NCI-H2196 (cell line): ENCODE measurements at regions not wholly inside any gene's neighbourhood (a gene's known extent, or its start where the extent isn't known, plus 50 kb on each side); places are given as distances from the start of the nearest gene placed in this dataset.

ENCODE experiments used
- DNase-seq: peaks from one replicate; lab custom pipeline; 2025; ENCODE audit not compliant: unreplicated experiment; lab: John Stamatoyannopoulos, UW

- no peak for DNase-seq
Measured at GRCh38 chr15:95580121-95580520, 750.4 kb upstream of the NR2F2 start.

- DNase-seq: no peak
Measured at GRCh38 chr15:95581595-95581994, 748.9 kb upstream of the NR2F2 start.

GRCh38 chr15:95584088-95584487 lies 746.4 kb upstream of the NR2F2 start:
- no peak for DNase-seq

GRCh38 chr15:95588056-95588455 lies 742.4 kb upstream of the NR2F2 start:
- no peak for DNase-seq

- no peak for DNase-seq
Measured at GRCh38 chr15:95590533-95591044, 739.9 kb upstream of the NR2F2 start.

DNA sequence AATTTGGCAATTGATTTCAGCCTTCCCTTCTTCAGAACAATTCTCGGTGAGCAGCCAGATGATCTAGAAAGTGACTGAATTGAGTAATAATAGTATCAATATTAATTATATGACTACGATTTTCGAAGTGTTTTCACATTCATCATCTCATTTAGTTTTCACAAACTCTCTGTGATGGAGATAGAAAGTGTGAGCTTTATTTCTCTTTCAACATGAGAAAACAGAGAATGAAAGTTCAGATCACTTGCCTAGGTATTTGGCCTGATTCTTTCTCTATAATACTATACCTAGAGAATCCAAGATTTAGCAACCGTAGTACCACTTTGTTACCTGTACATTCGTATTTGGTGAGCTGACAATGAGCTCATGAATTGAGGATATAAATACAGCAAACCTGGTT lies 739.2 kb upstream of the NR2F2 start:
- DNase-seq: no peak

GRCh38 chr15:95591886-95592285 lies 738.6 kb upstream of the NR2F2 start:
- no peak for DNase-seq

- no peak for DNase-seq
Measured at GRCh38 chr15:95594496-95594895, 736.0 kb upstream of the NR2F2 start.

GRCh38 chr15:95595759-95596158 lies 734.7 kb upstream of the NR2F2 start:
- DNase-seq: no peak

GRCh38 chr15:95596496-95596895 lies 734.0 kb upstream of the NR2F2 start:
- DNase-seq: no peak

DNA sequence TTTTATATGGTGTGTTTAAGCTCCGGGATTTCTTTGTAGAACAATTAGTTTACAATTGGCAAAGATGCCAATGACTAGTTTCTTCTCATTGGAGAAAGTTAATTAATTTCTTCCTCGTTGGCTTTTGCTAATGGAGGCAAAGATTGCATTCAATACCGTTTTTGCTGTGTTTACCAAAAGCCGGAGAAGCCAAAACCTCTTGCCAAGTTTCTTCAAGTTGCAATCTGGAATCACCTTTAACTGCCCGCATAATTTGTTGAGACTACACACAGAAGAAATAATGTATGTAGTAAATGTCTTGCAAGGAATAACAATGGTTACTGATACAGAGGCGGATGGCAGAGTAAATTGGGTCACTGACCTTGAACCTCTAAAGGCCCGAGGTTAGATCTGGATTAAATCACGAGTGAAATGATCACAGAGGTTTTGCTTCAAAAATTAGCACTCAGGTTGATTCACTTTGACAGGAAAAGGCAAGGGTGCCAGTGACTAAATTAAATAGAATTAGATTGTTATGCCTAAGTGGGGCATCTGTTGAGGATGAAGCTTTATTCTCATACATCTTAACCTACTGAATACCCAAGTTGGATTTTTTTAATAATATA lies 732.1 kb upstream of the NR2F2 start:
- DNase-seq: no peak

- DNase-seq: no peak
Measured at GRCh38 chr15:95600367-95600766, 730.1 kb upstream of the NR2F2 start.

DNA sequence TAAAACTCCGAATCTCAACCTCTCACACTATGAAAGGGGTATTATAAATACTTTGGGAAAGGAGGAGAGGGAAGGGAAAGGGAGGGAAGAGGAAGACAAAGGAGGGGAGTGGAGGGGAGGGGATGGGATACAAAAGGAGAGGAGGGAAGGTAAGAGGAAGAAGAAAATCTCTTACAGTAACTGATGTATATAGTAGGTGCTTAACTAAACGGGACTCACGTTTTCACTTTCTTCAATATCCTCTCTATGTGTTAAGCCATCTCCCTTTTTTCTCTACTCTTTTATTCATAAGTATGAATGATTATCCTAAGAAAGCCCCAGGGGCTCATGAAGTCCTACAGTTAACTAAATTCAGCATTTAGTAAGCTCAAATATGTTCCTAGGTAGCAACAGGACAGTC lies 729.6 kb upstream of the NR2F2 start:
- DNase-seq: no peak

GRCh38 chr15:95601525-95601924 lies 729.0 kb upstream of the NR2F2 start:
- DNase-seq: no peak

GRCh38 chr15:95603802-95604201 lies 726.7 kb upstream of the NR2F2 start:
- no peak for DNase-seq

- DNase-seq: no peak
Measured at GRCh38 chr15:95604634-95605036, 725.9 kb upstream of the NR2F2 start.

- no peak for DNase-seq
Measured at GRCh38 chr15:95605098-95605497, 725.4 kb upstream of the NR2F2 start.

DNA sequence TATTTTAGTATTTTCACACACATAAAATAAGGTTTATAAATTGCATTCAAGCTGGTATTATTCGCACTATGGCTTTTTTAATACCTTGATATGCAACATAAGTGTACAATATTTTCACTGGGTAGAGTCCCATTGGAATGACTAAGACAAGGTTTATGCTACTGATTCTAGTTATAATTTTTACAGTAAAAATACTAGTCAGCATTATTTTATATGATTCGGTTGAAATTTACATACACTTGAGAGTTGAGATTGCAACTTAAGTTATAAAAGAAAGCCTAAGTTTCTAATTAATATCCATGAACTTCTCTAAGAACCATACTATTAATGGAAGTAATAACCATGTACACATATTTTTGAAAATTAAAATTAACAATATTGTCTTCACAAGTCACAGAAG lies 723.9 kb upstream of the NR2F2 start:
- no peak for DNase-seq

- no peak for DNase-seq
Measured at GRCh38 chr15:95608371-95608770, 722.1 kb upstream of the NR2F2 start.

- no peak for DNase-seq
Measured at GRCh38 chr15:95609096-95609495, 721.4 kb upstream of the NR2F2 start.

GRCh38 chr15:95610945-95611344 lies 719.6 kb upstream of the NR2F2 start:
- no peak for DNase-seq

DNA sequence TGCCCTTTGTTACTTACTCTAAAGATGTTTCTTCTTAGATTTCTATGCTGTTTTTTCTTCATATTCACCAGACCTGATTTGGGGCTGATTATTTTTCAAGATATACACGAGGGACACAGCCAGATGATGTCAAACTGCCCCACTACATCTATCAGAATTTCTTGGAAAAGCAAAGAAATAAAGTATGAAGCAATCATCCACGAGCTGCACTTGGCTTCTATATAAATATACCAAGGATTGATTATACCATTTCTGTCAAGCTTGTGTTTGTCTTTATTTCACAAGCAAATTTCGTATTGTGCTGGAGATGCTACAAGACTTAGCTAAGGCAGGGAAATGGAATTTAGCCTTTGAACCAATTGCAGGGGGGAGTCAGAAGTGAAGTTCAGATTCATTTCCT lies 715.1 kb upstream of the NR2F2 start:
- DNase-seq: no peak

DNA sequence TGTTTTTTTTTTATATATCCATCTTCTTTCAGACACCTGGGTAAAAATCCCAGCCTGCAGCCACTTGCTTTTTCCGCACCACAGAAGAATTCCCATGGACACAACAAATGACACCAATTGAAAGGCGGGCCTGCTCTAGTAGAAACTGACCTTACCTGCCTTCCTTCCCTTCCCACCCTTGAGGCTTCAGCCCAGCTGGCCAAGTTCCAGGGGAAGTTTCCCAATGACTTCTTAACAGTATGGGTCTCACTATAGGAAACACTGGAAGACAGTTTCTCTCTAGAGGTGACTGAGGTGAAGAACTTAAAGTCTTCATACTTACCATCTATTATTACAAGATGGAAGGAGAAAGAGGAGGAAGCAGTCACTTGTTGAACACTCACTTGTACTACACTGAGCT lies 714.2 kb upstream of the NR2F2 start:
- no peak for DNase-seq
